ENCODE measurements at regions not wholly inside any gene's neighbourhood (a gene's known extent, or its start where the extent isn't known, plus 50 kb on each side); places are given as distances from the start of the nearest gene placed in this dataset.

DNA sequence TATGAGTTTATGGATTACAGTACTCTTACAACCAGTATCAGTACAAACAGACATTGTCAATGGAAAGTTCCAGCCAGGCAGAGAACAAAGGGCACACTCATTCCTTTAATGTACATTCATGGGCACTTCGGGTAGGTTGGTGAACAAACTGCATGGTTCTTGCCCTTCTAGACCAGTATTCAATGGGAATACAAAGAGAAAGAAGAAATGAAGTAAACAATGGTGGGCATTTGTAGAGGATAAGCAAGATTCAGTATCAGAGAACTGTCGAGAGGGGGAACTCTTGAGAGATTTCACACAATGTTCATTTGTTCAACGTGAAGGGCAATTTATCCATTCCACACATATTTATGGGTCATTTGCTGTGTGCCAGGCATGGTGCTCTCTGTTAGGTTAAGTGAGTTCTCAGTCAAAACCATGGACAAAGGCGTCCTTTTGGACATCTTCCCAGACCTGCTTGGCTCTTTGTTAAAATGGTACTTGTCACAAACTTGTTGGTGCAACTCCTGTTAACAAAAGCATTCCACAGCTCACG lies 714.8 kb downstream of the DHX35 start:
- Histone ChIP-seq H3K4me3 (no peak overlapping the region), H3K27me3 (no peaks in the 10 kb centered on the region), H3K9me3 (no peaks in the 10 kb centered on the region), H3K36me3 (replicated peaks in 1 of 2; ENCODE audit: insufficient read depth in 1 of 2, low read depth in 2 of 2) (no peaks in the 10 kb centered on the region), H3K27ac (no peak overlapping the region), H3K4me1 (no peaks in the 10 kb centered on the region)
- peak; percentile 70 for ATAC-seq
- intact Hi-C loops (cut with DNase I) = no loop called here
- DNase-seq = peak; percentile 19 to 44 (median 28)
- TF ChIP-seq, protein P1, sequence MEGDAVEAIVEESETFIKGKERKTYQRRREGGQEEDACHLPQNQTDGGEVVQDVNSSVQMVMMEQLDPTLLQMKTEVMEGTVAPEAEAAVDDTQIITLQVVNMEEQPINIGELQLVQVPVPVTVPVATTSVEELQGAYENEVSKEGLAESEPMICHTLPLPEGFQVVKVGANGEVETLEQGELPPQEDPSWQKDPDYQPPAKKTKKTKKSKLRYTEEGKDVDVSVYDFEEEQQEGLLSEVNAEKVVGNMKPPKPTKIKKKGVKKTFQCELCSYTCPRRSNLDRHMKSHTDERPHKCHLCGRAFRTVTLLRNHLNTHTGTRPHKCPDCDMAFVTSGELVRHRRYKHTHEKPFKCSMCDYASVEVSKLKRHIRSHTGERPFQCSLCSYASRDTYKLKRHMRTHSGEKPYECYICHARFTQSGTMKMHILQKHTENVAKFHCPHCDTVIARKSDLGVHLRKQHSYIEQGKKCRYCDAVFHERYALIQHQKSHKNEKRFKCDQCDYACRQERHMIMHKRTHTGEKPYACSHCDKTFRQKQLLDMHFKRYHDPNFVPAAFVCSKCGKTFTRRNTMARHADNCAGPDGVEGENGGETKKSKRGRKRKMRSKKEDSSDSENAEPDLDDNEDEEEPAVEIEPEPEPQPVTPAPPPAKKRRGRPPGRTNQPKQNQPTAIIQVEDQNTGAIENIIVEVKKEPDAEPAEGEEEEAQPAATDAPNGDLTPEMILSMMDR (IDR thresholded peaks at IDR 0.05) = peak in 4 of 7 experiments; percentile 15 to 38 (median 24)
- TF ChIP-seq POLR2A (IDR thresholded peaks at IDR 0.05) = no peak
- 19 to 23% methylated on average over 5 of the region's 5 CpGs for WGBS, 2 donors

DNA sequence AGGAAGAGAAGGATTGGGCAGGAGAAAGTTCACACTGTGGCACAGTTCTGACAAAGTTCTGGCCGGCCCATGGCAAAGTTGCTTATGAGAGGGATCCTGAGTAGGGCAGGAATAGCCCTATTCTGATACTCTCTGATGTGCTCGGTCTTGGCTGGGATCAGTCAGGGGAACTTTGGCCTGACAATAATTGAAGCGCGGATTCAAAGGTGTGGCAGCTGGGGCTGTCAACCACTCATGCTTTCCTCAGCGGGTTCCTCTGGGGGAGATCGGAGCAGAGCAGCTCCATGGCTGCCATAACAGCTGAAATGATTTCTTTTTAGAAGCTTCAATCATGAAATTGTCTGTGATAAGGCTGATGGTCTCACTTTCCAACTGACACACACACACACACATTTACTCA lies 714.1 kb downstream of the DHX35 start:
- ATAC-seq = no peak
- 81 to 86% methylated on average over 5 to 6 of the region's 6 CpGs for WGBS, 2 donors
- Histone ChIP-seq H3K36me3 (replicated peaks in 1 of 2; ENCODE audit: insufficient read depth in 1 of 2, low read depth in 2 of 2) (no peaks in the 10 kb centered on the region), H3K27me3 (no peaks in the 10 kb centered on the region), H3K27ac (no peak overlapping the region), H3K9me3 (no peaks in the 10 kb centered on the region), H3K4me3 (no peak overlapping the region), H3K4me1 (no peaks in the 10 kb centered on the region)
- no peak for DNase-seq
- intact Hi-C loops (cut with DNase I) = no loop called here
- TF ChIP-seq, protein P1 (IDR thresholded peaks at IDR 0.05) = no peak
- no peak for TF ChIP-seq POLR2A (IDR thresholded peaks at IDR 0.05)

DNA sequence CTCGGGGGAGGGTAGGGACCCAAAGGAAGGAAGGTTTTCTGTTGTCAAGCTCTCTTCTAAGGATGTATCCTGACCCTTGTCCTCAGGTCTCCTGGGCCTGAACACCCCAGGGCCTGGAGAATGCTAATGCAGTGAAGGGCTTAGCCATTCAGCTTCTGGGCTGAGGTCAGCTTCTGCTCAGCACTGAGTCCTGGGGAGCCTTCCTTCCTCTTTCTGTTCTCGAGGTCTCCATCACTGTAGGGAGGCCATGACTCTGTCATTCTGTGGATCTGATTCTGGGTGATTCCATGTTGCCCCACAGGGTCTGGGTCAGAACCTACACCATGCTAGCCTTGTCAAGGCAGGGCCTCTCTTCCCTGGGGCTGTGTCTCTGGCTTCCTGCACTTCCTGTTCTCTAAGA lies 712.7 kb downstream of the DHX35 start:
- Histone ChIP-seq H3K36me3 (replicated peaks in 1 of 2; ENCODE audit: insufficient read depth in 1 of 2, low read depth in 2 of 2) (no peaks in the 10 kb centered on the region), H3K27me3 (no peaks in the 10 kb centered on the region), H3K27ac (no peak overlapping the region), H3K4me1 (no peaks in the 10 kb centered on the region), H3K9me3 (no peaks in the 10 kb centered on the region), H3K4me3 (no peak overlapping the region)
- DNase-seq (no peak), ATAC-seq (no peak)
- intact Hi-C loops (cut with DNase I) = no loop called here
- no peak for TF ChIP-seq POLR2A (IDR thresholded peaks at IDR 0.05)
- TF ChIP-seq, protein P1 (IDR thresholded peaks at IDR 0.05) = no peak
- 39 to 55% methylated on average over 2 of the region's 2 CpGs for WGBS, 2 donors

DNA sequence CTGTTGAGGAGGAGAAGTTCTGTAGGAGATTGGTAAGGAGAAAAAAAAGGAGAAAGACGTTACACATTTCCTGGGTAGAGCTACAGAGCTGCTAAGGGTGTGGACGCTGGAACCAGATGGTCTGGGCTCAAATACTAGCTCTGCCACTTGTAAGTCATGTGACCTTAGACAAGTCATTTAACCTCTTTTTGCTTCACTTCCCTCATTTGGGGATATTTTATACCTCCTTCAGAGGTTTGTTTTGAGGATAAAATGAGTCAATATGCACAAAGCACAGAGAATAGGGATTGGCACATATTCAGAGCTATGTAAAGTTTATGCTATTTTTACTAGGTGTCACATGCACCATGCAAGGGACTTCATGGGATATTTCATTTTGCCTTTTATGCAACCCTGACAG lies 708.8 kb downstream of the DHX35 start:
- Histone ChIP-seq H3K9me3 (no peaks in the 10 kb centered on the region), H3K27me3 (no peaks in the 10 kb centered on the region), H3K4me3 (no peak overlapping the region), H3K4me1 (no peaks in the 10 kb centered on the region), H3K36me3 (replicated peaks in 1 of 2; ENCODE audit: insufficient read depth in 1 of 2, low read depth in 2 of 2) (no peaks in the 10 kb centered on the region), H3K27ac (no peak overlapping the region)
- intact Hi-C loops (cut with DNase I) = no loop called here
- DNase-seq (no peak), ATAC-seq (no peak)
- 37 to 41% methylated on average over 2 of the region's 2 CpGs for WGBS, 2 donors
- TF ChIP-seq, protein P1 (IDR thresholded peaks at IDR 0.05) = no peak
- TF ChIP-seq POLR2A (IDR thresholded peaks at IDR 0.05) = no peak

DNA sequence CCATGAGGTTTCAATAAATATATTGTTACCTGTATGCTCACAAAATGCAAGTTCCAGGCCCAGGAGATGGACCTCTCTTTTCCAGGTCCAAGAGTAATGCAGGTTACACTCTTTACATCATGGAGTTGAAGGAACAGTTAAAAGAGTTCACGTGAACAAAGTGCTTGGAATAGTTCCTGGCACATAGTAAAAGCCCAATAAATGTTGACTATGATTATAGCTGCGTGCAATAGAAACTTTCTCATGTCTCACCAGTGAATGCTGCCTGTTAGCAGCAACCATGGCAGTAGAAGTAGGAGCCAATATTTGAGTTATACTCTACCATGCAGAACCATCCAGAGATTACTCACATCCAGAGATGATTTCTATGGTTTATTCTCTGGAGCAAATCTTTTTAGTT lies 707.5 kb downstream of the DHX35 start:
- H3K27me3 ChIP-seq = no peaks in the 10 kb centered on the region
- intact Hi-C loops (cut with DNase I) = no loop called here
- H3K9me3 ChIP-seq = no peaks in the 10 kb centered on the region
- TF ChIP-seq, protein P1 (IDR thresholded peaks at IDR 0.05) = no peak
- no peak for TF ChIP-seq POLR2A (IDR thresholded peaks at IDR 0.05)
- no peaks in the 10 kb centered on the region for H3K4me1 ChIP-seq
- no peak for DNase-seq
- H3K27ac ChIP-seq = no peak overlapping the region
- no peaks in the 10 kb centered on the region for H3K36me3 ChIP-seq (replicated peaks in 1 of 2; ENCODE audit: insufficient read depth in 1 of 2, low read depth in 2 of 2)
- no peak for ATAC-seq
- WGBS, 2 donors = 61 to 70% methylated on average over 2 of the region's 2 CpGs
- no peak overlapping the region for H3K4me3 ChIP-seq

Data from body of pancreas (tissue), 4 donors.